GM19438 (cell line): ENCODE measurements at regions not wholly inside any gene's neighbourhood (a gene's known extent, or its start where the extent isn't known, plus 50 kb on each side); places are given as distances from the start of the nearest gene placed in this dataset.
"Not testable (repeated sequence)": the region's sequence is repeated elsewhere in the genome, so short reads cannot be mapped to it uniquely, and the experiment has no call there.

Source experiments
- ATAC-seq: cut with Tn5 transposase; IDR thresholded peaks from one replicate; pipeline ENCODE4 v1.9.1; 2021; ENCODE audit warnings: low read depth; ENCODE audit not compliant: unreplicated experiment

GRCh38 chr6:51203504-51203903 is 384.8 kb downstream of the TFAP2B start:
- no peak for ATAC-seq

- ATAC-seq: not testable (repeated sequence)
Measured at GRCh38 chr6:51206686-51207085, 388.0 kb downstream of the TFAP2B start.

- no peak for ATAC-seq
Measured at GRCh38 chr6:51209651-51210050, 391.0 kb downstream of the TFAP2B start.

GRCh38 chr6:51213811-51214210 is 395.1 kb downstream of the TFAP2B start:
- ATAC-seq: no peak

- no peak for ATAC-seq
Measured at GRCh38 chr6:51214442-51214841, 395.8 kb downstream of the TFAP2B start.

GRCh38 chr6:51218181-51218580 is 399.5 kb downstream of the TFAP2B start:
- no peak for ATAC-seq

GRCh38 chr6:51224580-51225240 is 406.0 kb downstream of the TFAP2B start:
- ATAC-seq: not testable (repeated sequence)

GRCh38 chr6:51241376-51241775 is 422.7 kb downstream of the TFAP2B start:
- ATAC-seq: no peak

GRCh38 chr6:51249798-51250197 is 431.1 kb downstream of the TFAP2B start:
- no peak for ATAC-seq

- no peak for ATAC-seq
Measured at GRCh38 chr6:51250317-51250716, 431.6 kb downstream of the TFAP2B start.

- no peak for ATAC-seq
Measured at GRCh38 chr6:51257938-51258337, 439.3 kb downstream of the TFAP2B start.

GRCh38 chr6:51260003-51260402 is 441.3 kb downstream of the TFAP2B start:
- no peak for ATAC-seq

- ATAC-seq: no peak
Measured at GRCh38 chr6:51261691-51262090, 443.0 kb downstream of the TFAP2B start.

- ATAC-seq: no peak
Measured at GRCh38 chr6:51265426-51265825, 446.8 kb downstream of the TFAP2B start.

- ATAC-seq: no peak
Measured at GRCh38 chr6:51266604-51267003, 447.9 kb downstream of the TFAP2B start.

- ATAC-seq: no peak
Measured at GRCh38 chr6:51268666-51269065, 450.0 kb downstream of the TFAP2B start.

GRCh38 chr6:51269876-51270275 is 451.2 kb downstream of the TFAP2B start:
- ATAC-seq: no peak

GRCh38 chr6:51271615-51272014 is 452.9 kb downstream of the TFAP2B start:
- no peak for ATAC-seq

GRCh38 chr6:51273228-51273961 is 454.7 kb downstream of the TFAP2B start:
- ATAC-seq: no peak

- ATAC-seq: no peak
Measured at GRCh38 chr6:51277474-51277873, 458.8 kb downstream of the TFAP2B start.

GRCh38 chr6:51282026-51282425 is 463.4 kb downstream of the TFAP2B start:
- no peak for ATAC-seq

GRCh38 chr6:51283723-51284355 is 465.2 kb downstream of the TFAP2B start:
- no peak for ATAC-seq
